Cardiac muscle cell (in vitro differentiated cells and primary cell): ENCODE measurements at regions not wholly inside any gene's neighbourhood (a gene's known extent, or its start where the extent isn't known, plus 50 kb on each side); places are given as distances from the start of the nearest gene placed in this dataset.

Experiments used
- DNase-seq, 2 donors: peaks; one replicate each; pipeline versions ENCODE4 v3.0.0 to v3.0.0-alpha.2; 2010 to 2017; ENCODE audit warnings: low read depth in 1 of 2, low spot score in 1 of 2
- H3K27ac ChIP-seq: fragments of 200-600 bp; sonication (generic); 2 replicates; pipeline ENCODE4 v1.5.1; 2016
- H3K27me3 ChIP-seq: fragments of 200-600 bp; sonication (generic); 2 replicates; pipeline ENCODE4 v1.6.0; 2016; ENCODE audit warnings: control low read depth
- H3K36me3 ChIP-seq: fragments of 200-600 bp; sonication (generic); 2 replicates; pipeline ENCODE4 v1.5.1; 2016; ENCODE audit warnings: control low read depth
- H3K4me1 ChIP-seq: fragments of 200-600 bp; sonication (generic); 2 replicates; pipeline ENCODE4 v1.8.1; 2017; ENCODE audit warnings: low read depth, mild to moderate bottlenecking, mixed run types
- H3K4me3 ChIP-seq: fragments of 200-600 bp; sonication (generic); 2 replicates; pipeline ENCODE4 v1.5.1; 2016; ENCODE audit warnings: mild to moderate bottlenecking
- H3K9me3 ChIP-seq: fragments of 200-600 bp; sonication (generic); 2 replicates; pipeline ENCODE4 v1.5.1; 2017; ENCODE audit warnings: low read depth, mild to moderate bottlenecking, control low read depth
- CTCF ChIP-seq: IDR thresholded peaks from 2 replicates; pipeline ENCODE4 v1.5.1; 2012; ENCODE audit warnings: low read depth, mild to moderate bottlenecking, low read length

- DNase-seq, result no peak
- Histone ChIP-seq H3K36me3 (no peaks in the 10 kb centered on the region), H3K4me1 (peaks cover 8% of the 10 kb centered on the region), H3K27me3 (no peaks in the 10 kb centered on the region), H3K9me3 (no peaks in the 10 kb centered on the region), H3K4me3 (no peak overlapping the region), H3K27ac (no peak overlapping the region)
- no peak for TF ChIP-seq CTCF
Measured at GRCh38 chr3:159789742-159790635, 198.6 kb upstream of the IL12A start.

- Histone ChIP-seq H3K9me3 (no peaks in the 10 kb centered on the region), H3K27ac (no peak overlapping the region), H3K4me1 (peaks cover 8% of the 10 kb centered on the region), H3K27me3 (no peaks in the 10 kb centered on the region), H3K36me3 (no peaks in the 10 kb centered on the region), H3K4me3 (no peak overlapping the region)
- TF ChIP-seq CTCF, result no peak
- no peak for DNase-seq
Measured at GRCh38 chr3:159791336-159791735, 197.3 kb upstream of the IL12A start.

GRCh38 chr3:159792070-159792469 is 196.6 kb upstream of the IL12A start:
- no peak for DNase-seq
- H3K27ac ChIP-seq, result no peak overlapping the region
- H3K27me3 ChIP-seq, result no peaks in the 10 kb centered on the region
- no peak overlapping the region for H3K4me3 ChIP-seq
- H3K36me3 ChIP-seq, result no peaks in the 10 kb centered on the region
- H3K9me3 ChIP-seq, result no peaks in the 10 kb centered on the region
- peaks cover 8% of the 10 kb centered on the region for H3K4me1 ChIP-seq
- TF ChIP-seq CTCF, result no peak

GRCh38 chr3:159795042-159795441 is 193.6 kb upstream of the IL12A start:
- DNase-seq, result no peak
- TF ChIP-seq CTCF, result no peak
- Histone ChIP-seq H3K27ac (no peak overlapping the region), H3K4me1 (peaks cover 4% of the 10 kb centered on the region), H3K36me3 (no peaks in the 10 kb centered on the region), H3K27me3 (no peaks in the 10 kb centered on the region), H3K9me3 (no peaks in the 10 kb centered on the region), H3K4me3 (no peak overlapping the region)

- Histone ChIP-seq H3K4me1 (peaks cover 4% of the 10 kb centered on the region), H3K36me3 (no peaks in the 10 kb centered on the region), H3K27me3 (no peaks in the 10 kb centered on the region), H3K4me3 (no peak overlapping the region), H3K9me3 (no peaks in the 10 kb centered on the region), H3K27ac (no peak overlapping the region)
- no peak for DNase-seq
- no peak for TF ChIP-seq CTCF
Measured at GRCh38 chr3:159795681-159796175, 192.9 kb upstream of the IL12A start.
